Calu3 (cell line): ENCODE measurements at regions not wholly inside any gene's neighbourhood (a gene's known extent, or its start where the extent isn't known, plus 50 kb on each side); places are given as distances from the start of the nearest gene placed in this dataset.

ENCODE experiments used
- BruUV-seq: library from RNA; stranded (reverse); fragments of 400-500 nt; replicated peaks from 2 replicates; lab custom pipeline; 2021; lab: Mats Ljungman, UMichigan
- CTCF ChIA-PET: fragments of 300-600 bp; sonication (Branson Sonifier 250); formaldehyde crosslinking; loops from one replicate; lab custom pipeline; 2022; ENCODE audit warnings: antibody characterized with exemption; lab: Charles Lee
- DNase-seq: peaks from one replicate; pipeline ENCODE4 v3.0.0; 2022
- H3K27ac Mint-ChIP-seq: one replicate; pipeline ENCODE4 v1.8.0; 2022; ENCODE audit warnings: mixed read lengths; ENCODE audit not compliant: unreplicated experiment
- H3K27me3 Mint-ChIP-seq: one replicate; pipeline ENCODE4 v1.8.0; 2022; ENCODE audit warnings: mixed read lengths; ENCODE audit not compliant: unreplicated experiment
- H3K36me3 Mint-ChIP-seq: one replicate; pipeline ENCODE4 v1.8.0; 2022; ENCODE audit warnings: mild to moderate bottlenecking, moderate library complexity, mixed read lengths; ENCODE audit not compliant: insufficient read depth, unreplicated experiment
- H3K4me1 Mint-ChIP-seq: one replicate; pipeline ENCODE4 v1.8.0; 2022; ENCODE audit warnings: mild to moderate bottlenecking, low read depth, mixed read lengths; ENCODE audit not compliant: unreplicated experiment
- H3K4me3 Mint-ChIP-seq: one replicate; pipeline ENCODE4 v1.8.0; 2022; ENCODE audit warnings: mild to moderate bottlenecking, low read depth, moderate library complexity, mixed read lengths; ENCODE audit not compliant: unreplicated experiment
- H3K9me3 Mint-ChIP-seq: one replicate; pipeline ENCODE4 v1.8.0; 2022; ENCODE audit warnings: low read depth, mixed read lengths; ENCODE audit not compliant: unreplicated experiment
- intact Hi-C: fragments of 100-400 bp; cut with micrococcal nuclease; formaldehyde crosslinking; loops from one replicate; pipeline ENCODE4 v1.10.0; 2022; ENCODE audit not compliant: unreplicated experiment
- TF ChIP-seq, protein P1 (sequence below): fragments of 200-600 bp; IDR thresholded peaks from one replicate; pipeline ENCODE4 v1.8.0; 2022; ENCODE audit warnings: antibody characterized with exemption; ENCODE audit not compliant: unreplicated experiment

DNA sequence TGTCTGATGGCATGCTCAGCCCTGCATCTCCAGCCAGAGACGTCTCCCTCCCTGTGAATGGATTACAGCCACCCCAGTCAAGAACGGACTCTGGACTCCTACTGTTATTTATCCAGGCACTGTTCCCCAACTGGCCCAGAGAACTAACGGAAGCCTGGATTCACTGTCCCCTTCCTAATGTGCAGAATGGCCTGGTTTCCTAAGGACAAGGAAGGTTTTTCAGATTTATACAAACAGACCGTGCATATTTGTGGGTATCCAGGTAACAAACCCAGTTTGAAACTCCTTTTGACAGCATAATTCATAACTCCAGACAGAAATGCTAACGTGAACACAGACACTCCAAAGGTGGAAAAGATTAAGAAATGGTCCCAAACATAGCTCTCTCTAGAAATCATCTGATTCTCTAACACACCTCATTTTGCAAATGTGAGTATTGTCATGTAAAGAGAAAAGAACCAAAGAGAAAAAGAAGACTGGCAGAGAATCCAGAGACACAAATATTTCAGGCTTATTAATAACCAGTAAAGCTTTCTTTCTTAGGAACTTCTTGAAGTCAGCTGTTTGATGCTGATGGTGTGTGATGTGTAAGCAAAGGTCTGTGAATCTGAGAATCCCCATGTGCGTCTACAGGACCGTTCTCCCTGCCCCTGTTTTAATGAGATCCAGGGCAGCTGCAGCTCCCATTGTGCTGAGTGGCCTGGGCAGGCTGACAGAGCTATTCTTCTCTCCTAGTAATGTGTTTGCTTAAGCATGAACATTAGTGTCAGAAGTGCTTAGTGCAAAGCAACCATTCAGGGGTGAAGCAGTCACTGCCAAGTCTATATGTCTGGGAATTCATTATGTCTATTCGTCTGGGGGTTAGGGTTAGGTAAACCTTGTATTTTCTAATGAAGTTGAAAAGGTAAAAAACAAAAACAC is 86.8 kb upstream of the HIF1A start:
- Mint-ChIP-seq H3K4me1 (no peaks in the 10 kb centered on the region), H3K4me3 (no peak overlapping the region), H3K36me3 (no peaks in the 10 kb centered on the region), H3K27me3 (no peaks in the 10 kb centered on the region), H3K9me3 (no peaks in the 10 kb centered on the region), H3K27ac (no peak overlapping the region)
- DNase-seq = no peak
- BruUV-seq = no TSS peak
- TF ChIP-seq, protein P1, sequence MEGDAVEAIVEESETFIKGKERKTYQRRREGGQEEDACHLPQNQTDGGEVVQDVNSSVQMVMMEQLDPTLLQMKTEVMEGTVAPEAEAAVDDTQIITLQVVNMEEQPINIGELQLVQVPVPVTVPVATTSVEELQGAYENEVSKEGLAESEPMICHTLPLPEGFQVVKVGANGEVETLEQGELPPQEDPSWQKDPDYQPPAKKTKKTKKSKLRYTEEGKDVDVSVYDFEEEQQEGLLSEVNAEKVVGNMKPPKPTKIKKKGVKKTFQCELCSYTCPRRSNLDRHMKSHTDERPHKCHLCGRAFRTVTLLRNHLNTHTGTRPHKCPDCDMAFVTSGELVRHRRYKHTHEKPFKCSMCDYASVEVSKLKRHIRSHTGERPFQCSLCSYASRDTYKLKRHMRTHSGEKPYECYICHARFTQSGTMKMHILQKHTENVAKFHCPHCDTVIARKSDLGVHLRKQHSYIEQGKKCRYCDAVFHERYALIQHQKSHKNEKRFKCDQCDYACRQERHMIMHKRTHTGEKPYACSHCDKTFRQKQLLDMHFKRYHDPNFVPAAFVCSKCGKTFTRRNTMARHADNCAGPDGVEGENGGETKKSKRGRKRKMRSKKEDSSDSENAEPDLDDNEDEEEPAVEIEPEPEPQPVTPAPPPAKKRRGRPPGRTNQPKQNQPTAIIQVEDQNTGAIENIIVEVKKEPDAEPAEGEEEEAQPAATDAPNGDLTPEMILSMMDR = no peak
- CTCF ChIA-PET = interaction anchor here (0.8 to 1.2 kb wide), 2 partner anchors 35 to 55 kb away, joined by 3 read pairs; no protein-coding TSS in a partner anchor
- intact Hi-C loops = no loop called here

DNA sequence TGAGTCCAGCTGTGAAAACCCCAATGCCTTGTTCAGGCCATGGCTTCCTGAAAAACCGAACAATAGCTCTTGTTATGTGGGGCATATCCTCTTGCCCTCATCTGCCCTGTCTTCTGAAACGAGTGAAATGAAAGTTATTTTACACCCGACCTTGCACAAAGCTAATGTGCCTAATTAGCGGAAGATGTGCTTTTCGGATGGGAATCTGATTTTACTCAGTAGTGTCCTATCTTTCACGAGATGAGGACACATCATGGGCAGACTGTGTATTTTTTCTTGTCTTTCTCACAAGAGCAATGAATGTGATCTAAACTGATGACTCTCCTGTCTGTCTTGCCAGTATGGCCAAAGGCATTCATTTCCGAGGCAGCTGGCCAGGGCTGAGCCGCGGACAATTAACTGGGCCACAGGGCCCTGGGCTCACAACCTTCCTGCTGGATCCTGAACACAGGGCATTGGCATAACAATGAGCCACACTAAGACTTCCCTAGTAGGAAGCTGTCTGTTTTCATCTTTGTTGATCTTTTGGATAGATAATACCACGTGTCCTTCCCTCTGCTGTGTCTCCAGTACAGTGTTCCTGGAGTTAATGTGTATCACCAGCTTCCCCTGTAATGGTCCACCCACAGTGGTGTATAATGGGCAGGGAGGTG is 86.0 kb upstream of the HIF1A start:
- no peak overlapping the region for H3K27ac Mint-ChIP-seq
- no peak overlapping the region for H3K4me3 Mint-ChIP-seq
- TF ChIP-seq, protein P1 = no peak
- H3K9me3 Mint-ChIP-seq = no peaks in the 10 kb centered on the region
- BruUV-seq = no TSS peak
- H3K4me1 Mint-ChIP-seq = no peaks in the 10 kb centered on the region
- H3K36me3 Mint-ChIP-seq = no peaks in the 10 kb centered on the region
- intact Hi-C loops = no loop called here
- no peak for DNase-seq
- H3K27me3 Mint-ChIP-seq = no peaks in the 10 kb centered on the region
- CTCF ChIA-PET = interaction anchor here (1.2 kb wide), 1 partner anchor 36 kb away, joined by 3 read pairs; no protein-coding TSS in a partner anchor

DNA sequence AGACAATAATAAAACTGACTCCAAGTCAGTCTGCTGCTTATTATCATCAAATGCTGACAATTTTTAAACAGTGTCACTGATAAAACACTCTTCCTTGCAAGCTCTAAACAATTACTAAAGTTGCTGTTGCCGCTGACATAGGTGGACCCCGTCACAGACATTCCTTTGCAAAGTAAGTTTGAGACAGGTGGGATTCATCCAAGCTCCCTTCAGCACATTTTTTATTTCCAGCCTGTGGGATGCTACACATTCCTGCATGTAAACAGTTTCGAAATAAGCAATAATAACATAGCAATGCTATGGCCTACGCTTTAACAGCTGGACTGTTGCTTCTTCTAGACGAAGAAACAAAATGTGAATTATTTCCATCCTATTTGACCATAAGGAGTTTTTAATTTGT is 85.4 kb upstream of the HIF1A start:
- no TSS peak for BruUV-seq
- no peaks in the 10 kb centered on the region for H3K27me3 Mint-ChIP-seq
- CTCF ChIA-PET = no interaction called here

GRCh38 chr14:61610900-61611299 is 84.4 kb upstream of the HIF1A start:
- no peaks in the 10 kb centered on the region for H3K27me3 Mint-ChIP-seq
- CTCF ChIA-PET = no interaction called here
- no peaks in the 10 kb centered on the region for H3K36me3 Mint-ChIP-seq
- intact Hi-C loops = no loop called here
- TF ChIP-seq, protein P1 = no peak
- no peak overlapping the region for H3K4me3 Mint-ChIP-seq
- H3K9me3 Mint-ChIP-seq = no peaks in the 10 kb centered on the region
- no peak for DNase-seq
- H3K27ac Mint-ChIP-seq = no peak overlapping the region
- no TSS peak for BruUV-seq
- H3K4me1 Mint-ChIP-seq = peaks cover 7% of the 10 kb centered on the region

More for the DNA sequence above, 85.4 kb upstream of the HIF1A start:
- Mint-ChIP-seq H3K36me3 (no peaks in the 10 kb centered on the region), H3K4me3 (no peak overlapping the region), H3K27ac (no peak overlapping the region), H3K4me1 (no peaks in the 10 kb centered on the region), H3K9me3 (no peaks in the 10 kb centered on the region)
- intact Hi-C loops = no loop called here
- DNase-seq = no peak
- TF ChIP-seq, protein P1 = no peak
